B cell (primary cell): ENCODE measurements at regions not wholly inside any gene's neighbourhood (a gene's known extent, or its start where the extent isn't known, plus 50 kb on each side); places are given as distances from the start of the nearest gene placed in this dataset.

Experiments
- ATAC-seq: fragments of 200-7000 bp; cut with Tn5 transposase; one replicate; pipeline ENCODE4 v1.10.0; 2021; ENCODE audit warnings: low read depth, mild to moderate bottlenecking, moderate number of reproducible peaks, moderate library complexity
- CTCF ChIA-PET: fragments of 350-600 bp; sonication (Branson Sonifier 250); formaldehyde crosslinking; loops from one replicate; lab custom pipeline; 2021; ENCODE audit warnings: antibody characterized with exemption, inconsistent platforms; lab: Charles Lee
- POLR2A ChIA-PET: fragments of 350-600 bp; sonication (Branson Sonifier 250); formaldehyde crosslinking; loops from one replicate; lab custom pipeline; 2021; ENCODE audit warnings: antibody characterized with exemption; lab: Charles Lee
- DNase-seq: peaks from one replicate; pipeline ENCODE4 v3.0.0; 2013
- H2AFZ ChIP-seq: 2 replicates; pipeline ENCODE4 v1.6.1; 2012; ENCODE audit warnings: mild to moderate bottlenecking, low read depth, low read length; ENCODE audit not compliant: insufficient read depth, poor library complexity, severe bottlenecking
- H3K27ac ChIP-seq, 2 donors: 1 replicate in 1 of 2; 2 replicates in 1 of 2; pipeline ENCODE4 v1.5.1; 2012 to 2013; ENCODE audit warnings: low read length in 2 of 2, mild to moderate bottlenecking in 2 of 2, moderate library complexity in 1 of 2
- H3K27me3 ChIP-seq, 4 experiments: fragments of 200-600 bp in 1 of 4; sonication (generic) in 1 of 4; replicated peaks in 1 of 4; 1 replicate in 2 of 4; 2 replicates in 2 of 4; pipeline versions ENCODE4 v1.6.1 to v1.7.0; 2013 to 2016; ENCODE audit warnings: low read length in 3 of 4, mild to moderate bottlenecking in 2 of 4, mixed read lengths in 1 of 4, moderate library complexity in 1 of 4; ENCODE audit not compliant: insufficient read depth in 4 of 4, control insufficient read depth in 3 of 4; ENCODE audit errors: control extremely low read depth in 1 of 4
- H3K36me3 ChIP-seq, 2 experiments: replicated peaks in 1 of 2; 1 replicate in 1 of 2; 2 replicates in 1 of 2; pipeline versions ENCODE4 v1.6.1 to v1.7.1; 2013; ENCODE audit warnings: low read length in 1 of 2; ENCODE audit not compliant: insufficient read depth in 2 of 2, control insufficient read depth in 1 of 2; ENCODE audit errors: control extremely low read depth in 1 of 2, extremely low read depth in 1 of 2
- H3K4me1 ChIP-seq, 2 donors: fragments of 200-600 bp in 1 of 2; sonication (generic) in 1 of 2; 1 replicate in 1 of 2; 2 replicates in 1 of 2; pipeline versions ENCODE4 v1.5.1 to v1.6.1; 2013 to 2017; ENCODE audit warnings: low read length in 2 of 2; ENCODE audit not compliant: control insufficient read depth in 2 of 2, insufficient read depth in 2 of 2
- H3K4me2 ChIP-seq: replicated peaks from 2 replicates; pipeline ENCODE3; 2012; ENCODE audit warnings: mild to moderate bottlenecking, low read depth, low read length; ENCODE audit not compliant: poor library complexity, severe bottlenecking
- H3K4me3 ChIP-seq, 5 experiments: fragments of 200-600 bp in 1 of 5; sonication (generic) in 1 of 5; 1 replicate in 3 of 5; 2 replicates in 2 of 5; pipeline versions ENCODE4 v1.5.1 to v1.7.0; 2011 to 2016; ENCODE audit warnings: low read length in 4 of 5, mild to moderate bottlenecking in 4 of 5, low read depth in 2 of 5, control low read depth in 1 of 5, moderate library complexity in 1 of 5; ENCODE audit not compliant: insufficient read depth in 1 of 5; ENCODE audit errors: control extremely low read depth in 1 of 5, extremely low read depth in 1 of 5
- H3K79me2 ChIP-seq: fragments of 200-600 bp; sonication (generic); one replicate; pipeline ENCODE4 v1.6.0; 2016; ENCODE audit warnings: low read length; ENCODE audit not compliant: control insufficient read depth, insufficient read depth
- H3K9ac ChIP-seq: fragments of 200-600 bp; sonication (generic); 2 replicates; pipeline ENCODE4 v1.6.1; 2017; ENCODE audit warnings: mild to moderate bottlenecking, low read length, moderate library complexity
- H3K9me3 ChIP-seq, 3 donors: one replicate each; pipeline versions ENCODE4 v1.6.1 to v1.7.1; 2013; ENCODE audit warnings: low read length in 2 of 3; ENCODE audit not compliant: control insufficient read depth in 2 of 3, insufficient read depth in 1 of 3; ENCODE audit errors: control extremely low read depth in 1 of 3
- H4K20me1 ChIP-seq: 2 replicates; pipeline ENCODE4 v1.6.0; 2012; ENCODE audit warnings: mild to moderate bottlenecking, low read length; ENCODE audit not compliant: insufficient read depth, control insufficient read depth, poor library complexity, severe bottlenecking
- H3K27ac Mint-ChIP-seq: one replicate; pipeline ENCODE4 v1.8.0; 2021; ENCODE audit warnings: mixed read lengths
- H3K27me3 Mint-ChIP-seq: one replicate; pipeline ENCODE4 v1.8.0; 2021; ENCODE audit warnings: mixed read lengths
- H3K4me1 Mint-ChIP-seq: one replicate; pipeline ENCODE4 v1.8.0; 2021; ENCODE audit warnings: mixed read lengths
- H3K4me3 Mint-ChIP-seq: one replicate; pipeline ENCODE4 v1.8.0; 2021; ENCODE audit warnings: mixed read lengths
- H3K9me3 Mint-ChIP-seq: one replicate; pipeline ENCODE4 v1.8.0; 2022; ENCODE audit warnings: mixed read lengths; ENCODE audit not compliant: insufficient read depth
- EZH2 ChIP-seq: IDR thresholded peaks from 2 replicates; pipeline ENCODE4 v1.6.1; 2012; ENCODE audit warnings: borderline replicate concordance, low read depth, mild to moderate bottlenecking, moderate library complexity, low read length; ENCODE audit not compliant: insufficient read depth, poor library complexity, severe bottlenecking
- WGBS: methylation state at CpG from one replicate; pipeline ENCODE4 v1.1.5; 2013; ENCODE audit warnings: missing lambda C conversion rate; ENCODE audit not compliant: insufficient coverage; 5-methylcytosine and 5-hydroxymethylcytosine counted together
- intact Hi-C: fragments of 100-400 bp; cut with micrococcal nuclease; formaldehyde crosslinking; loops from one replicate; pipeline ENCODE4 v1.10.0; 2022
- TF ChIP-seq, protein P1 (sequence below): fragments of 200-600 bp; IDR thresholded peaks from one replicate; pipeline ENCODE4 v1.8.0; 2022; ENCODE audit warnings: antibody characterized with exemption, mild to moderate bottlenecking

DNA sequence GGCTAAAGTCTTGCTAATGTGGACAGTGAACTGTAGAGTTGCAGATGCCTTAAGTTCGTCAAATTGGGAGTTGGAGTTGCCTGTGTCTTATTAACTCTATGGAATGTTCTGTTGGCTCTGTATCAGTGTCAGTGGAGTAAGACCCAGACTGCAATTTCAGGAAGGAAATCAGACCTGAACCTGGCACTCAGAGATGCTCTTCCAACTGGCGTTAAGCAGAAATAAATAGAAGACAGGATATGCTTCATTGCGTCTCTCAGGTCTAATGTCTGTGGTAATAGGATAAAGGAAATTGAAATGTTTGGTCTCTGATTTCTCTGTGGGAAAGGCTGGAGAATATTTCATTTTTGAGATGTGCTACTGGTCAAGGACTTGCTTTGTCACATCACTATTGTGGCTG, 846.7 kb upstream of the ID2 start:
- Histone ChIP-seq H3K79me2 (no peaks in the 10 kb centered on the region), H4K20me1 (no peaks in the 10 kb centered on the region), H3K9ac (no peak overlapping the region), H3K4me2 (no peak overlapping the region), H3K9me3 (peaks cover 4 to 18% (median 10%) of the 10 kb centered on the region in 3 donors), H3K27ac (no peak overlapping the region), H3K4me3 (no peak overlapping the region), H2AFZ (no peak overlapping the region), H3K4me1 (peaks cover 12 to 13% of the 10 kb centered on the region in 2 donors), H3K27me3 (no peaks in the 10 kb centered on the region), H3K36me3 (no peaks in the 10 kb centered on the region)
- POLR2A ChIA-PET = no interaction called here
- Mint-ChIP-seq H3K27me3 (peaks cover 9% of the 10 kb centered on the region), H3K4me3 (no peak overlapping the region), H3K9me3 (peaks cover 8% of the 10 kb centered on the region), H3K27ac (no peak overlapping the region), H3K4me1 (peaks cover 12% of the 10 kb centered on the region)
- intact Hi-C loops = no loop called here
- DNase-seq (no peak), ATAC-seq (no peak)
- WGBS = 20% methylated on average over 3 of the region's 3 CpGs
- CTCF ChIA-PET = no interaction called here
- TF ChIP-seq EZH2 = no peak
- TF ChIP-seq, protein P1, sequence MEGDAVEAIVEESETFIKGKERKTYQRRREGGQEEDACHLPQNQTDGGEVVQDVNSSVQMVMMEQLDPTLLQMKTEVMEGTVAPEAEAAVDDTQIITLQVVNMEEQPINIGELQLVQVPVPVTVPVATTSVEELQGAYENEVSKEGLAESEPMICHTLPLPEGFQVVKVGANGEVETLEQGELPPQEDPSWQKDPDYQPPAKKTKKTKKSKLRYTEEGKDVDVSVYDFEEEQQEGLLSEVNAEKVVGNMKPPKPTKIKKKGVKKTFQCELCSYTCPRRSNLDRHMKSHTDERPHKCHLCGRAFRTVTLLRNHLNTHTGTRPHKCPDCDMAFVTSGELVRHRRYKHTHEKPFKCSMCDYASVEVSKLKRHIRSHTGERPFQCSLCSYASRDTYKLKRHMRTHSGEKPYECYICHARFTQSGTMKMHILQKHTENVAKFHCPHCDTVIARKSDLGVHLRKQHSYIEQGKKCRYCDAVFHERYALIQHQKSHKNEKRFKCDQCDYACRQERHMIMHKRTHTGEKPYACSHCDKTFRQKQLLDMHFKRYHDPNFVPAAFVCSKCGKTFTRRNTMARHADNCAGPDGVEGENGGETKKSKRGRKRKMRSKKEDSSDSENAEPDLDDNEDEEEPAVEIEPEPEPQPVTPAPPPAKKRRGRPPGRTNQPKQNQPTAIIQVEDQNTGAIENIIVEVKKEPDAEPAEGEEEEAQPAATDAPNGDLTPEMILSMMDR = no peak

DNA sequence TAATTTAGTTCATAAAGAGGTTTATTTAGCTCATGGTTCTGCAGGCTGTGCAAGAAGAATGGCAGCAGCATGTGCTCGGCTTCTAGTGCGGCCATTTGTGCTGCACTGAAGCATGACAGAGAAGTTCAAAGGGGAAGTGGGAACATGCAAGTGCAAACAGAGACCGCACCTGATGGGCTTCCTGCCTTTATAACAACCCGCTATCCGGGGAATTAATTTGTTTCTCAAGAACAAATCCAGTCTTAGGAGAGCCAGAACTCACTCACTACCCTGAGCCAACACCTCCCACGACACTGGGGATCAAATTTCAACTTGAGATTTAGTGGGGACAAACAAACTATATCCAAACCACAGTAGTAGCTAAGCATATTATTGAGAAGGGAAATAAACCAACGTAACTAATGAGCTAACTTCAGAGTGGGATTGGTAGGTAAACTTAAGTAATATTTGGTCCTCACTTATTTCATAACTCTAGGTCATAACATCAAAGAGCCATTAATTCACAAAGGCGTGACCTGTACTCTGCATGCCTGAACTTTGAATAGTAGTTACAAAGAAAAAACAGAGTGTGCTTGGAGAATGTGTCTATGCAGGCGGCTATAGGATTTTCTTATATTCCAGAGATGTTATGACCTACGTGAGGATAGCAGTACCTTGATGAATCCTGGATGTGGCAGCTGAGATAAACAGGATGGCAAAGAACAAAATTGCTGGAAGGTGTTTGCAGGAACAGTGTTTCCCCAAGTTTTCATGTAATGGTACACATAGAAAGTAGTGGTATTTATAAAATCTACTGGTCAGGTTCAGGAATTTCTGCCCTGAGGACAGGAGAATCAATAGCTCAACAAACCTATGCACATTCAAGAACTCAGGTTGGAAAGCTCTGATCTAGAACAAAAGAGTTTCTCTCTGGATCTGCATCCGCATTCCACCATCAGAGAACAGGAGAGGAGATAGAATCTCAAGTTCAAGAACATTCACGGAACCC, 845.9 kb upstream of the ID2 start:
- no peaks in the 10 kb centered on the region for H3K36me3 ChIP-seq
- H3K4me2 ChIP-seq = no peak overlapping the region
- Mint-ChIP-seq H3K9me3 (peaks cover 10% of the 10 kb centered on the region), H3K27ac (no peak overlapping the region), H3K4me3 (no peak overlapping the region), H3K27me3 (peaks cover 9% of the 10 kb centered on the region), H3K4me1 (peaks cover 12% of the 10 kb centered on the region)
- TF ChIP-seq EZH2 = no peak
- TF ChIP-seq, protein P1 = no peak
- no peak overlapping the region for H3K4me3 ChIP-seq
- CTCF ChIA-PET = no interaction called here
- H3K79me2 ChIP-seq = no peaks in the 10 kb centered on the region
- peaks cover 4 to 18% (median 17%) of the 10 kb centered on the region in 3 donors for H3K9me3 ChIP-seq
- no peaks in the 10 kb centered on the region for H4K20me1 ChIP-seq
- DNase-seq = peak; percentile 28
- no peak for ATAC-seq
- no peak overlapping the region for H3K27ac ChIP-seq
- WGBS = 43% methylated on average over 9 of the region's 12 CpGs
- no peaks in the 10 kb centered on the region for H3K27me3 ChIP-seq
- intact Hi-C loops = no loop called here
- POLR2A ChIA-PET = no interaction called here
- H3K9ac ChIP-seq = no peak overlapping the region
- H3K4me1 ChIP-seq = peaks cover 12 to 13% of the 10 kb centered on the region in 2 donors
- H2AFZ ChIP-seq = no peak overlapping the region
